Bone marrow (tissue), 2 donors: ENCODE measurements at regions not wholly inside any gene's neighbourhood (a gene's known extent, or its start where the extent isn't known, plus 50 kb on each side); places are given as distances from the start of the nearest gene placed in this dataset.
"Not testable (repeated sequence)": the region's sequence is repeated elsewhere in the genome, so short reads cannot be mapped to it uniquely, and the experiment has no call there.

Experiments
- DNase-seq, 2 donors: peaks; one replicate each; lab custom pipeline; 2025; lab: John Stamatoyannopoulos, UW

- no peak for DNase-seq
Measured at GRCh38 chr11:90669094-90669493, 446.2 kb upstream of the CHORDC1 start.

GRCh38 chr11:90668502-90668901 is 445.7 kb upstream of the CHORDC1 start:
- DNase-seq = no peak

GRCh38 chr11:90661233-90661632 is 438.4 kb upstream of the CHORDC1 start:
- no peak for DNase-seq

GRCh38 chr11:90656171-90656570 is 433.3 kb upstream of the CHORDC1 start:
- no peak for DNase-seq

- DNase-seq = no peak
Measured at GRCh38 chr11:90650153-90650552, 427.3 kb upstream of the CHORDC1 start.

GRCh38 chr11:90646706-90647105 is 423.9 kb upstream of the CHORDC1 start:
- no peak for DNase-seq

- DNase-seq = no peak
Measured at GRCh38 chr11:90646266-90646665, 423.4 kb upstream of the CHORDC1 start.

GRCh38 chr11:90639461-90639993 is 416.7 kb upstream of the CHORDC1 start:
- DNase-seq = no peak

- no peak for DNase-seq
Measured at GRCh38 chr11:90635886-90636285, 413.0 kb upstream of the CHORDC1 start.

GRCh38 chr11:90635151-90635550 is 412.3 kb upstream of the CHORDC1 start:
- DNase-seq = no peak

- DNase-seq = no peak
Measured at GRCh38 chr11:90630176-90630575, 407.3 kb upstream of the CHORDC1 start.

GRCh38 chr11:90629229-90629806 is 406.5 kb upstream of the CHORDC1 start:
- no peak for DNase-seq

- no peak for DNase-seq
Measured at GRCh38 chr11:90614318-90614717, 391.5 kb upstream of the CHORDC1 start.

GRCh38 chr11:90613037-90613436 is 390.2 kb upstream of the CHORDC1 start:
- DNase-seq = not testable (repeated sequence)

GRCh38 chr11:90606721-90607120 is 383.9 kb upstream of the CHORDC1 start:
- DNase-seq = no peak

GRCh38 chr11:90601261-90601660 is 378.4 kb upstream of the CHORDC1 start:
- no peak for DNase-seq

GRCh38 chr11:90594658-90595057 is 371.8 kb upstream of the CHORDC1 start:
- DNase-seq = no peak

- no peak for DNase-seq
Measured at GRCh38 chr11:90593099-90593498, 370.2 kb upstream of the CHORDC1 start.

GRCh38 chr11:90590286-90590685 is 367.4 kb upstream of the CHORDC1 start:
- DNase-seq = no peak

GRCh38 chr11:90589735-90590134 is 366.9 kb upstream of the CHORDC1 start:
- DNase-seq = no peak

GRCh38 chr11:90587896-90588295 is 365.0 kb upstream of the CHORDC1 start:
- DNase-seq = no peak

GRCh38 chr11:90585491-90585890 is 362.6 kb upstream of the CHORDC1 start:
- no peak for DNase-seq

GRCh38 chr11:90582999-90583398 is 360.1 kb upstream of the CHORDC1 start:
- not testable (repeated sequence) for DNase-seq

GRCh38 chr11:90564531-90564930 is 341.7 kb upstream of the CHORDC1 start:
- no peak for DNase-seq
